ENCODE measurements at regions not wholly inside any gene's neighbourhood (a gene's known extent, or its start where the extent isn't known, plus 50 kb on each side); places are given as distances from the start of the nearest gene placed in this dataset.

DNA sequence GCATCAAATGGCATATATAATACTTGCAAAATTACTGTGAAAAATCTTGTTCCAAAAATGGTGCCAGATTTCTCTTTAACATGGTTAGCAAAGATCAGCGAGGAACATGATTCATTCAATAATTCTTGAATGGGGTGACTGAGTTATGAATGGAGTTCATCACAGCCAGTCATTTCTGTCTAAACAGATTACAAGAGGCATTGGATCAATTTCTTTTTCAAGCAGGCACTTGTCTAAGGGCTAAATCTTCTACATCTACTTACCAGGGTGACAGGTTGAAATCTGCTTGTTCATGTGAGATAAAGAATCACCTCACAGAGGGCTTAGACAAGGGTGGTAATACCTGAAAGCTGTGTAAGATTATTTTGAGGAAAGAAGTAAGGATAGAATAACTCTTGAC is 247.7 kb downstream of the ATP23 start:
- H3K9me2 ChIP-seq (replicated peaks; ENCODE audit: insufficient read depth, low read length), result no peaks in the 10 kb centered on the region
- no peak overlapping the region for H3K4me2 ChIP-seq (ENCODE audit: low read depth, low read length, poor library complexity, severe bottlenecking)
- H3K36me3 ChIP-seq (ENCODE audit: insufficient read depth, low read length), result no peaks in the 10 kb centered on the region
- no peaks in the 10 kb centered on the region for H3K4me1 ChIP-seq (ENCODE audit: low read length)
- no peak overlapping the region for H3K4me3 ChIP-seq (ENCODE audit: low read length)
- no peak overlapping the region for H2AFZ ChIP-seq (ENCODE audit: low read length)
- H4K20me1 ChIP-seq (ENCODE audit: insufficient read depth, low read depth, low read length), result no peaks in the 10 kb centered on the region
- no peak for DNase-seq
- no peaks in the 10 kb centered on the region for H3K79me2 ChIP-seq (ENCODE audit: low read length)
- peaks cover 8% of the 10 kb centered on the region for H3K9me3 ChIP-seq (ENCODE audit: low read length)
- H3K27me3 ChIP-seq (ENCODE audit: low read length), result no peaks in the 10 kb centered on the region
- no peak overlapping the region for H3K9ac ChIP-seq (ENCODE audit: low read length)
- no peak overlapping the region for H3K27ac ChIP-seq (ENCODE audit: low read length)

DNA sequence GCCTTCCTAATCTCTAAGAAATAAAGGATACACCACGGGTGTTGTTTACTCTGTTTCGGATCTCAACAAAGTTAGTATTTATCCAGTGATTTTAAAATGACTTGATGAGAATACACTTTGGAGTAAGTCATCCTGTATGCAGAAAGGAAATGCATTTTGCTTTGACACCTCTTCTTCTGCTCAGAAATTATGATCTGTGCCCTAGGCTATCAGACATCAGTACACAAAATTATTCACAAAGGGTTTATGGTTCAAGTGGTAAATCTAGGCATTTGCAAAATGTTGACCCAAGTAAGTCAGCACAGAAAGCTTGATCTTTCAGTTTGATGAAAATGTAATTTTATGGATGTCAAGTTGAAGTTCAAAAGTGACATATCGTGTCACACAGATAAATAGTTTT is 248.5 kb downstream of the ATP23 start:
- Histone ChIP-seq H3K9ac (ENCODE audit: low read length) (no peak overlapping the region), H4K20me1 (ENCODE audit: insufficient read depth, low read depth, low read length) (no peaks in the 10 kb centered on the region), H2AFZ (ENCODE audit: low read length) (no peak overlapping the region), H3K36me3 (ENCODE audit: insufficient read depth, low read length) (no peaks in the 10 kb centered on the region), H3K4me1 (ENCODE audit: low read length) (no peaks in the 10 kb centered on the region), H3K9me3 (ENCODE audit: low read length) (peaks cover 8% of the 10 kb centered on the region), H3K4me2 (ENCODE audit: low read depth, low read length, poor library complexity, severe bottlenecking) (no peak overlapping the region), H3K27ac (ENCODE audit: low read length) (no peak overlapping the region), H3K4me3 (ENCODE audit: low read length) (no peak overlapping the region), H3K27me3 (ENCODE audit: low read length) (no peaks in the 10 kb centered on the region), H3K9me2 (replicated peaks; ENCODE audit: insufficient read depth, low read length) (no peaks in the 10 kb centered on the region), H3K79me2 (ENCODE audit: low read length) (no peaks in the 10 kb centered on the region)
- DNase-seq, result no peak

- Histone ChIP-seq H4K20me1 (ENCODE audit: insufficient read depth, low read depth, low read length) (no peaks in the 10 kb centered on the region), H3K4me1 (ENCODE audit: low read length) (no peaks in the 10 kb centered on the region), H3K9ac (ENCODE audit: low read length) (no peak overlapping the region), H3K27me3 (ENCODE audit: low read length) (no peaks in the 10 kb centered on the region), H2AFZ (ENCODE audit: low read length) (no peak overlapping the region), H3K4me3 (ENCODE audit: low read length) (no peak overlapping the region), H3K79me2 (ENCODE audit: low read length) (no peaks in the 10 kb centered on the region), H3K9me2 (replicated peaks; ENCODE audit: insufficient read depth, low read length) (no peaks in the 10 kb centered on the region), H3K9me3 (ENCODE audit: low read length) (peaks cover 8% of the 10 kb centered on the region), H3K36me3 (ENCODE audit: insufficient read depth, low read length) (no peaks in the 10 kb centered on the region), H3K27ac (ENCODE audit: low read length) (no peak overlapping the region), H3K4me2 (ENCODE audit: low read depth, low read length, poor library complexity, severe bottlenecking) (no peak overlapping the region)
- DNase-seq, result no peak
Measured at GRCh38 chr12:58190618-58191017, 249.3 kb downstream of the ATP23 start.

DNA sequence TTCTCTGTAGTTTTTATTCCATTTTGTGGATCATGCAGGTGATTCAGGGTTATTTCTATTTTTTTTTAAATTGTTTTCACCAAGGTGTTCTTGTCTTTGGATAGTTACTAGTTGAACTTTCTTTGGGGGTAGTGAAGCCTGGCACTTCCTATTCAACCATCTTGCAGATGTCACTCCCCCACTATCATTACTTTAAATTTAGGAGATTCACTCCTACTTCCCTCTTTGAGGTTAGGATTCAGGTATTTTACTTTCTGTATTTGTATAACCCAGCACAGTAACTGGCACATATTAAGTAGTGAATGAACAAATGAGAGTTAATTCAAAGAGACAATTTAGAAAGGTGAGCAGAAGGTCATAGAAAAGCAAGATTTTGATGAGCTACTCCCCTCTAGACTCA is 255.6 kb downstream of the ATP23 start:
- H3K27me3 ChIP-seq (ENCODE audit: low read length), result no peaks in the 10 kb centered on the region
- H2AFZ ChIP-seq (ENCODE audit: low read length), result no peak overlapping the region
- H3K9ac ChIP-seq (ENCODE audit: low read length), result no peak overlapping the region
- no peak for DNase-seq
- H3K9me3 ChIP-seq (ENCODE audit: low read length), result no peaks in the 10 kb centered on the region
- H3K4me2 ChIP-seq (ENCODE audit: low read depth, low read length, poor library complexity, severe bottlenecking), result no peak overlapping the region
- H3K27ac ChIP-seq (ENCODE audit: low read length), result no peak overlapping the region
- H3K79me2 ChIP-seq (ENCODE audit: low read length), result no peaks in the 10 kb centered on the region
- no peaks in the 10 kb centered on the region for H3K36me3 ChIP-seq (ENCODE audit: insufficient read depth, low read length)
- no peaks in the 10 kb centered on the region for H4K20me1 ChIP-seq (ENCODE audit: insufficient read depth, low read depth, low read length)
- no peak overlapping the region for H3K4me3 ChIP-seq (ENCODE audit: low read length)
- no peaks in the 10 kb centered on the region for H3K4me1 ChIP-seq (ENCODE audit: low read length)
- no peaks in the 10 kb centered on the region for H3K9me2 ChIP-seq (replicated peaks; ENCODE audit: insufficient read depth, low read length)

DNA sequence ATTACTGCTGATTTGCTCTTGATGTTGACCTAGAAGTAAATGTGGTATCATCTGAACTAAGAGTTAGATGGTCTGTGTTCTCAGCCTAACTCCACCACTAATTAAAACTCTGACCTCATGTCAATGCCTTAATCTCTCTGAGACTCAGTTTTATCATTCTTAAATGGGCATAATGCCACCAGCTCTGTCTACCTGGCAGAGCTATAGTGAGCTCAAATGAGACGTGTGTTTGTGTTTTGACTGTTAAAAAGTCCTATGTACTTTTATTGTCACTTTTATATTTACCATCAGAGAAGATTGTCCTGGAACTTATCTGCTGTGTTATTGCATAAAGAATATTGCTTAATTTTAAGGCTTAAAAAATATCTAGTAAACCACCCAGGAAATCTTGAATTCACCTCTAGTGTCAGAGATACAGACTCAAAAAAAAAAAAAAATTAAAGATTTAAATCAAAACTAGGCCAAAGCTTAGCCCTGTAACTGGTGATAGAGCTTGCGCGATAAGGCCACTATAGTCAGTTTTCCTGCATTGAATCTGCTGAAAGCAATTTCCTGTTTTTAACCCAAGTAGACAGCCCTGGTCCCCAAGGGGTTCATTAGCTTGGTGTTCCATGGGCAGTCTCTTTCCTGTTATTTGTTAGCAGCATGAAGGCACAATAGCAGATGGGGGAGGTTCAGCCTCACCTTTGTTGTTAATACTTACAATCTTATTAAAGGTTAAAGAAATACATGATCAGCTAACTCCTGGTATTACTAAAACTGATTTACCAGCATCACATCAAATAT is 261.8 kb downstream of the ATP23 start:
- Histone ChIP-seq H3K4me3 (ENCODE audit: low read length) (no peak overlapping the region), H3K79me2 (ENCODE audit: low read length) (no peaks in the 10 kb centered on the region), H3K4me1 (ENCODE audit: low read length) (no peaks in the 10 kb centered on the region), H3K27ac (ENCODE audit: low read length) (no peak overlapping the region), H3K4me2 (ENCODE audit: low read depth, low read length, poor library complexity, severe bottlenecking) (no peak overlapping the region), H3K9me2 (replicated peaks; ENCODE audit: insufficient read depth, low read length) (no peaks in the 10 kb centered on the region), H3K9me3 (ENCODE audit: low read length) (no peaks in the 10 kb centered on the region), H3K27me3 (ENCODE audit: low read length) (no peaks in the 10 kb centered on the region), H3K9ac (ENCODE audit: low read length) (no peak overlapping the region), H3K36me3 (ENCODE audit: insufficient read depth, low read length) (no peaks in the 10 kb centered on the region), H2AFZ (ENCODE audit: low read length) (no peak overlapping the region), H4K20me1 (ENCODE audit: insufficient read depth, low read depth, low read length) (no peaks in the 10 kb centered on the region)
- no peak for DNase-seq

DNA sequence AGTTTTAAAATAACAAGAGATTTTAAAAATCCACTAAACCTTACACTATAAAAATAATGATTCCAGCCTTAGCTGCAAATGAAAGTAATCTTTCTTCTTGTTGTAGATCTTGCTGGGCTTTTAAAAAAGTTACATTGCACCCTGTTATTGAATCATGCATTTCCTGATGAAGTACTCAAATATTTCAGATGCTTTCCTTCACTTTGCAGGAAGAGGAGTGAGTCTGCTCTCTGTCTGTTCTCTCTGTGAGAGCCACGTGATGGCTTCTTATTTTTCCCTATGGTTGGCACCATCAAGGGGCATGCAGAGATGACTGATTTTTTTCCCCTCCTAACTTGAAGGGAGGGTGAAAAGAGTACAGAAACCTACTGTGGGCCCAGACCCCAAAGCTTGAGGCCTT is 262.7 kb downstream of the ATP23 start:
- Histone ChIP-seq H3K4me1 (ENCODE audit: low read length) (no peaks in the 10 kb centered on the region), H3K79me2 (ENCODE audit: low read length) (no peaks in the 10 kb centered on the region), H3K9me3 (ENCODE audit: low read length) (no peaks in the 10 kb centered on the region), H4K20me1 (ENCODE audit: insufficient read depth, low read depth, low read length) (no peaks in the 10 kb centered on the region), H2AFZ (ENCODE audit: low read length) (no peak overlapping the region), H3K36me3 (ENCODE audit: insufficient read depth, low read length) (no peaks in the 10 kb centered on the region), H3K27ac (ENCODE audit: low read length) (no peak overlapping the region), H3K4me2 (ENCODE audit: low read depth, low read length, poor library complexity, severe bottlenecking) (no peak overlapping the region), H3K9ac (ENCODE audit: low read length) (no peak overlapping the region), H3K9me2 (replicated peaks; ENCODE audit: insufficient read depth, low read length) (no peaks in the 10 kb centered on the region), H3K27me3 (ENCODE audit: low read length) (no peaks in the 10 kb centered on the region), H3K4me3 (ENCODE audit: low read length) (no peak overlapping the region)
- no peak for DNase-seq

- H3K9ac ChIP-seq (ENCODE audit: low read length), result no peak overlapping the region
- no peak overlapping the region for H2AFZ ChIP-seq (ENCODE audit: low read length)
- H4K20me1 ChIP-seq (ENCODE audit: insufficient read depth, low read depth, low read length), result no peaks in the 10 kb centered on the region
- no peak for DNase-seq
- no peaks in the 10 kb centered on the region for H3K9me2 ChIP-seq (replicated peaks; ENCODE audit: insufficient read depth, low read length)
- no peak overlapping the region for H3K4me2 ChIP-seq (ENCODE audit: low read depth, low read length, poor library complexity, severe bottlenecking)
- no peaks in the 10 kb centered on the region for H3K79me2 ChIP-seq (ENCODE audit: low read length)
- no peaks in the 10 kb centered on the region for H3K9me3 ChIP-seq (ENCODE audit: low read length)
- H3K36me3 ChIP-seq (ENCODE audit: insufficient read depth, low read length), result no peaks in the 10 kb centered on the region
- no peak overlapping the region for H3K27ac ChIP-seq (ENCODE audit: low read length)
- H3K27me3 ChIP-seq (ENCODE audit: low read length), result no peaks in the 10 kb centered on the region
- no peaks in the 10 kb centered on the region for H3K4me1 ChIP-seq (ENCODE audit: low read length)
- no peak overlapping the region for H3K4me3 ChIP-seq (ENCODE audit: low read length)
Measured at GRCh38 chr12:58206876-58207275, 265.5 kb downstream of the ATP23 start.

DNA sequence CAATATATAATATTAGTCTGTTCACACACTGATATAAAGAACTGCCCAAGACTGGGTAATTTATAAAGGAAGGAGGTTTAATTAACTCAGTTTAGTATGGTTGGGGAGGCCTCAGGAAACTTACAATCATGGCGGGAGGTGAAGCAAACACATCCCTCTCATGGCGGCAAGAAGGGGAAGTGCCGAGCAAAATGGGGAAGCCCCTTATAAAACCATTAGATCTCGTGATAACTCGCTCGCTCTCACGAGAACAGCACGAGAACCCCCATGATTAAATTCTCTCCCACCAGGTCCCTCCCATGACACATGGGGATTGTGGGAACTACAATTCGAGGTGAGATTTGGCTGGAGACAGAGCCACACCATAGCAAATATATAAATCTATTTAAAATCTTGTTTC is 269.8 kb downstream of the ATP23 start:
- Histone ChIP-seq H3K9ac (ENCODE audit: low read length) (no peak overlapping the region), H4K20me1 (ENCODE audit: insufficient read depth, low read depth, low read length) (no peaks in the 10 kb centered on the region), H3K4me3 (ENCODE audit: low read length) (no peak overlapping the region), H3K27me3 (ENCODE audit: low read length) (no peaks in the 10 kb centered on the region), H3K4me2 (ENCODE audit: low read depth, low read length, poor library complexity, severe bottlenecking) (no peak overlapping the region), H3K36me3 (ENCODE audit: insufficient read depth, low read length) (no peaks in the 10 kb centered on the region), H3K9me3 (ENCODE audit: low read length) (no peaks in the 10 kb centered on the region), H3K4me1 (ENCODE audit: low read length) (no peaks in the 10 kb centered on the region), H3K27ac (ENCODE audit: low read length) (no peak overlapping the region), H3K79me2 (ENCODE audit: low read length) (no peaks in the 10 kb centered on the region), H3K9me2 (replicated peaks; ENCODE audit: insufficient read depth, low read length) (no peaks in the 10 kb centered on the region), H2AFZ (ENCODE audit: low read length) (no peak overlapping the region)
- no peak for DNase-seq
